ENCODE measurements at regions not wholly inside any gene's neighbourhood (a gene's known extent, or its start where the extent isn't known, plus 50 kb on each side); places are given as distances from the start of the nearest gene placed in this dataset.

DNA sequence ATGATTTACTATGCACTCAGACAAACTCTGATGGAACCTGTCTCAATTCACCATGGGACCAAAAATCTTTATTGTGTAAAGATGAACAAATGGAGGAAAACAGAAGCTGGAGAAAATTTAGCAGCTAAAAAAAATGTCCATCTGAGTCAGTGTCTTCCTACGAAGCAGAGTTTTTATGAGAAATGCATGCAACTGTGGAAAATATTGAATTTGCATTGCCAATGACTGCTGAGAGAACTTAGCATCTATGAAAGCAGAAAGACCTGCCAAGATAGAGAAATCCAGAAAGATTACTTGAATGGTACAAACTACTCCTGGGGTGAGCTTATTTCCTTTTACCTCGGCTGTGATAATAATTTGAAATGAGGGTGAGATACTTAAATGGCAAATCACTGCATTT, 289.7 kb upstream of the GCFC2 start:
- Histone ChIP-seq H3K9ac (ENCODE audit: insufficient read depth, low read depth, low read length) (no peak overlapping the region), H3K9me3 (ENCODE audit: low read length) (no peaks in the 10 kb centered on the region), H3K4me2 (ENCODE audit: low read depth, low read length) (no peak overlapping the region), H2AFZ (ENCODE audit: low read length) (no peak overlapping the region), H3K27me3 (ENCODE audit: control insufficient read depth in 1 of 2, insufficient read depth in 2 of 2, low read length in 2 of 2) (no peaks in the 10 kb centered on the region), H3K27ac (ENCODE audit: extremely low read length, insufficient read depth, low read length) (no peak overlapping the region), H3K36me3 (replicated peaks in 1 of 2; ENCODE audit: control insufficient read depth in 1 of 2, insufficient read depth in 2 of 2, low read length in 2 of 2) (no peaks in the 10 kb centered on the region), H3K4me3 (replicated peaks in 1 of 3; ENCODE audit: insufficient read depth in 1 of 3, low read depth in 2 of 3, low read length in 3 of 3) (no peak overlapping the region), H3K79me2 (ENCODE audit: insufficient read depth, low read length) (no peaks in the 10 kb centered on the region), H4K20me1 (ENCODE audit: insufficient read depth, low read length) (no peaks in the 10 kb centered on the region), H3K4me1 (ENCODE audit: insufficient read depth, low read length) (no peaks in the 10 kb centered on the region)
- DNase-seq (ENCODE audit: low spot score) (no peak), FAIRE-seq (no peak), ATAC-seq (no peak)
- no TSS peak for BruUV-seq (replicated peaks)
- WGBS (ENCODE audit: low lambda C conversion rate), result 0% methylated on average over 2 of the region's 2 CpGs
- in situ Hi-C loops (cut with HindIII; ENCODE audit: extremely low pct_ligation_motif_present, low pct_unique_long_range_greater_than_20kb) (no loop called here), intact Hi-C loops (cut with micrococcal nuclease; ENCODE audit: unreplicated experiment) (no loop called here)
- ChIA-PET POLR2A (no interaction called here), CTCF (ENCODE audit: low intra/inter-chr PET ratio, low total read pairs) (no interaction called here)
- TF ChIP-seq ZEB1 (IDR thresholded peaks at IDR 0.05; ENCODE audit: insufficient replicate concordance, low read depth), result no peak
- TF ChIP-seq, protein P1, sequence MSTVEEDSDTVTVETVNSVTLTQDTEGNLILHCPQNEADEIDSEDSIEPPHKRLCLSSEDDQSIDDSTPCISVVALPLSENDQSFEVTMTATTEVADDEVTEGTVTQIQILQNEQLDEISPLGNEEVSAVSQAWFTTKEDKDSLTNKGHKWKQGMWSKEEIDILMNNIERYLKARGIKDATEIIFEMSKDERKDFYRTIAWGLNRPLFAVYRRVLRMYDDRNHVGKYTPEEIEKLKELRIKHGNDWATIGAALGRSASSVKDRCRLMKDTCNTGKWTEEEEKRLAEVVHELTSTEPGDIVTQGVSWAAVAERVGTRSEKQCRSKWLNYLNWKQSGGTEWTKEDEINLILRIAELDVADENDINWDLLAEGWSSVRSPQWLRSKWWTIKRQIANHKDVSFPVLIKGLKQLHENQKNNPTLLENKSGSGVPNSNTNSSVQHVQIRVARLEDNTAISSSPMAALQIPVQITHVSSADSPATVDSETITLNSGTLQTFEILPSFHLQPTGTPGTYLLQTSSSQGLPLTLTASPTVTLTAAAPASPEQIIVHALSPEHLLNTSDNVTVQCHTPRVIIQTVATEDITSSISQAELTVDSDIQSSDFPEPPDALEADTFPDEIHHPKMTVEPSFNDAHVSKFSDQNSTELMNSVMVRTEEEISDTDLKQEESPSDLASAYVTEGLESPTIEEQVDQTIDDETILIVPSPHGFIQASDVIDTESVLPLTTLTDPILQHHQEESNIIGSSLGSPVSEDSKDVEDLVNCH (CRISPR knock-in tag; IDR thresholded peaks at IDR 0.05), result no peak
- TF ChIP-seq BRCA1 (CRISPR knock-in tag; IDR thresholded peaks at IDR 0.05), result no peak
- no peak for TF ChIP-seq CENPX (CRISPR knock-in tag; IDR thresholded peaks at IDR 0.05)
- TF ChIP-seq HNRNPUL1 (IDR thresholded peaks at IDR 0.05; ENCODE audit: low read depth, low read length), result no peak
- no peak for TF ChIP-seq ZNF432 (CRISPR knock-in tag; IDR thresholded peaks at IDR 0.05; ENCODE audit: borderline replicate concordance)
- TF ChIP-seq ZSCAN30 (CRISPR knock-in tag; IDR thresholded peaks at IDR 0.05), result no peak
- no peak for TF ChIP-seq TARDBP (CRISPR knock-in tag; IDR thresholded peaks at IDR 0.05)
- no peak for TF ChIP-seq YY1 (IDR thresholded peaks at IDR 0.05; ENCODE audit: insufficient read depth, insufficient replicate concordance, low read depth, low read length)
- no peak for TF ChIP-seq ZNF230 (CRISPR knock-in tag; IDR thresholded peaks at IDR 0.05)
- no peak for TF ChIP-seq TCF7 (IDR thresholded peaks at IDR 0.05; ENCODE audit: low read depth)
- no peak for TF ChIP-seq RFX5 (IDR thresholded peaks at IDR 0.05; ENCODE audit: low read depth, low read length)
- TF ChIP-seq ONECUT2 (CRISPR knock-in tag; IDR thresholded peaks at IDR 0.05), result no peak
- TF ChIP-seq ZFP1 (CRISPR knock-in tag; IDR thresholded peaks at IDR 0.05), result no peak
- no peak for TF ChIP-seq ZNF572 (CRISPR knock-in tag; IDR thresholded peaks at IDR 0.05)
- TF ChIP-seq POGZ (CRISPR knock-in tag; IDR thresholded peaks at IDR 0.05), result no peak
- TF ChIP-seq ZNF496 (CRISPR knock-in tag; IDR thresholded peaks at IDR 0.05; ENCODE audit: insufficient replicate concordance), result no peak
- TF ChIP-seq ZFY (CRISPR knock-in tag; IDR thresholded peaks at IDR 0.05), result no peak
- no peak for TF ChIP-seq YEATS2 (CRISPR knock-in tag; IDR thresholded peaks at IDR 0.05; ENCODE audit: borderline replicate concordance)
- TF ChIP-seq ZNF616 (CRISPR knock-in tag; IDR thresholded peaks at IDR 0.05; ENCODE audit: low read depth), result no peak
